Lung (tissue), 11 donors: ENCODE measurements at regions not wholly inside any gene's neighbourhood (a gene's known extent, or its start where the extent isn't known, plus 50 kb on each side); places are given as distances from the start of the nearest gene placed in this dataset.
A peak's percentile ranks its signal among the peaks of the same experiment; 100 is the strongest.
"Not testable (repeated sequence)": the region's sequence is repeated elsewhere in the genome, so short reads cannot be mapped to it uniquely, and the experiment has no call there.

Experiments
- ATAC-seq: fragments of 200-7000 bp; cut with Tn5 transposase; one replicate; pipeline ENCODE4 v1.9.1; 2020; ENCODE audit warnings: moderate number of reproducible peaks; ENCODE audit not compliant: insufficient read depth, low FRiP score
- DNase-seq, 3 donors: peaks; one replicate each; pipeline ENCODE4 v3.0.0-alpha.2; 2013 to 2017
- H3K27ac ChIP-seq, 2 donors: one replicate each; pipeline ENCODE4 v1.5.1; 2013; ENCODE audit warnings: mild to moderate bottlenecking in 2 of 2, moderate library complexity in 2 of 2, control low read depth in 1 of 2, inconsistent platforms in 1 of 2, low read depth in 1 of 2, low read length in 1 of 2
- H3K27me3 ChIP-seq, 3 donors: one replicate each; pipeline ENCODE4 v1.5.1; 2013; ENCODE audit warnings: low read length in 2 of 3; ENCODE audit not compliant: control insufficient read depth in 3 of 3, insufficient read depth in 3 of 3
- H3K36me3 ChIP-seq, 4 donors: one replicate each; pipeline ENCODE4 v1.5.1; 2013; ENCODE audit warnings: low read length in 4 of 4, mild to moderate bottlenecking in 1 of 4, moderate library complexity in 1 of 4; ENCODE audit not compliant: control insufficient read depth in 4 of 4, insufficient read depth in 4 of 4
- H3K4me1 ChIP-seq, 5 donors: one replicate each; pipeline ENCODE4 v1.5.1; 2013; ENCODE audit warnings: low read length in 5 of 5, mild to moderate bottlenecking in 2 of 5, moderate library complexity in 1 of 5; ENCODE audit not compliant: control insufficient read depth in 5 of 5, insufficient read depth in 5 of 5
- H3K4me3 ChIP-seq: one replicate; pipeline ENCODE4 v1.5.1; 2013; ENCODE audit warnings: mild to moderate bottlenecking, control low read depth, moderate library complexity
- H3K9ac ChIP-seq, 2 donors: one replicate each; pipeline ENCODE4 v1.5.1; 2013; ENCODE audit warnings: low read length in 2 of 2, control low read depth in 1 of 2; ENCODE audit not compliant: insufficient read depth in 1 of 2
- H3K9me3 ChIP-seq, 4 donors: one replicate each; pipeline ENCODE4 v1.5.1; 2013; ENCODE audit warnings: low read length in 3 of 4, mild to moderate bottlenecking in 1 of 4, moderate library complexity in 1 of 4; ENCODE audit not compliant: control insufficient read depth in 4 of 4, insufficient read depth in 3 of 4
- WGBS, 2 donors: extraction: QIAGEN DNeasy Blood & Tissue Kit; methylation state at CpG; one replicate each; pipeline ENCODE4 v1.1.7; 2013; 5-methylcytosine and 5-hydroxymethylcytosine counted together
- TF ChIP-seq, protein P1 (sequence below): IDR thresholded peaks from 2 replicates; pipeline ENCODE4 v1.5.1; 2012; ENCODE audit warnings: mild to moderate bottlenecking; ENCODE audit errors: control extremely low read depth, extremely low read depth
- donor health status: control.
- donor health status: control.
- donor health status: Bipolar disorder and iron deficiency.
- donor health status: healthy.
- donor health status: DM: yes; HTN: yes; CAD: no.

GRCh38 chr6:68087399-68088133, 547.5 kb upstream of the ADGRB3 start:
- DNase-seq: peak in 2 of 3 donors; percentile 13 to 17
- Histone ChIP-seq H3K4me1 (no peaks in the 10 kb centered on the region), H3K9ac (no peak overlapping the region), H3K36me3 (no peaks in the 10 kb centered on the region), H3K27ac (no peak overlapping the region), H3K4me3 (no peak overlapping the region), H3K9me3 (peaks cover 0 to 2% (median 0%) of the 10 kb centered on the region in 4 donors), H3K27me3 (no peaks in the 10 kb centered on the region)
- ATAC-seq: peak; percentile 19
- WGBS, 2 donors: 86 to 88% methylated on average over 1 of the region's 1 CpG
- TF ChIP-seq, protein P1, sequence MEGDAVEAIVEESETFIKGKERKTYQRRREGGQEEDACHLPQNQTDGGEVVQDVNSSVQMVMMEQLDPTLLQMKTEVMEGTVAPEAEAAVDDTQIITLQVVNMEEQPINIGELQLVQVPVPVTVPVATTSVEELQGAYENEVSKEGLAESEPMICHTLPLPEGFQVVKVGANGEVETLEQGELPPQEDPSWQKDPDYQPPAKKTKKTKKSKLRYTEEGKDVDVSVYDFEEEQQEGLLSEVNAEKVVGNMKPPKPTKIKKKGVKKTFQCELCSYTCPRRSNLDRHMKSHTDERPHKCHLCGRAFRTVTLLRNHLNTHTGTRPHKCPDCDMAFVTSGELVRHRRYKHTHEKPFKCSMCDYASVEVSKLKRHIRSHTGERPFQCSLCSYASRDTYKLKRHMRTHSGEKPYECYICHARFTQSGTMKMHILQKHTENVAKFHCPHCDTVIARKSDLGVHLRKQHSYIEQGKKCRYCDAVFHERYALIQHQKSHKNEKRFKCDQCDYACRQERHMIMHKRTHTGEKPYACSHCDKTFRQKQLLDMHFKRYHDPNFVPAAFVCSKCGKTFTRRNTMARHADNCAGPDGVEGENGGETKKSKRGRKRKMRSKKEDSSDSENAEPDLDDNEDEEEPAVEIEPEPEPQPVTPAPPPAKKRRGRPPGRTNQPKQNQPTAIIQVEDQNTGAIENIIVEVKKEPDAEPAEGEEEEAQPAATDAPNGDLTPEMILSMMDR: no peak

DNA sequence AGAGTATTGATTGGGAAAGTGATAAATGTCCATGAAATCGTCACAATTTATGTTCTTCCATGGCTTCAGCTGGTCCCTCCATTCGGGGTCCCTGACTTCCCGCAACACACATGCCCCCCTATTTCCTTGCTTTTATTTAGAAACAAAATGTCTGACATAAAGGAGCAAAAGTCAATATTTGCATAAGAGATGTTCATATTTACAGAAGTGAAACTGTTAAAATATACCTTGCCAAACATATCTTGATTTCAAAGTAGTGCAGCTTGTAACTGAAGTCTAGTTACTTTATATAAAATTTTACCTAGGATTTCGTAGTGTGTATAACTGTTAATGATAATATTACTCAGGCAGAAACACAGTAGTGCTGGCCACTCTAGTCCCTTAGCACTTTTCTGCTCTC, 548.9 kb upstream of the ADGRB3 start:
- DNase-seq (no peak), ATAC-seq (no peak)
- Histone ChIP-seq H3K27me3 (no peaks in the 10 kb centered on the region), H3K9ac (no peak overlapping the region), H3K9me3 (peaks cover 0 to 2% (median 0%) of the 10 kb centered on the region in 4 donors), H3K36me3 (no peaks in the 10 kb centered on the region), H3K4me3 (no peak overlapping the region), H3K27ac (no peak overlapping the region), H3K4me1 (no peaks in the 10 kb centered on the region)
- TF ChIP-seq, protein P1: no peak
- 83 to 91% methylated on average over 4 of the region's 4 CpGs for WGBS, 2 donors

GRCh38 chr6:68085599-68085998, 549.5 kb upstream of the ADGRB3 start:
- ATAC-seq, H3K9me3 ChIP-seq, H3K27ac ChIP-seq, H3K4me3 ChIP-seq, H3K4me1 ChIP-seq, H3K9ac ChIP-seq, H3K36me3 ChIP-seq, H3K27me3 ChIP-seq, DNase-seq: not testable (repeated sequence)
- WGBS, 2 donors: 93% methylated on average over 4 of the region's 4 CpGs

DNA sequence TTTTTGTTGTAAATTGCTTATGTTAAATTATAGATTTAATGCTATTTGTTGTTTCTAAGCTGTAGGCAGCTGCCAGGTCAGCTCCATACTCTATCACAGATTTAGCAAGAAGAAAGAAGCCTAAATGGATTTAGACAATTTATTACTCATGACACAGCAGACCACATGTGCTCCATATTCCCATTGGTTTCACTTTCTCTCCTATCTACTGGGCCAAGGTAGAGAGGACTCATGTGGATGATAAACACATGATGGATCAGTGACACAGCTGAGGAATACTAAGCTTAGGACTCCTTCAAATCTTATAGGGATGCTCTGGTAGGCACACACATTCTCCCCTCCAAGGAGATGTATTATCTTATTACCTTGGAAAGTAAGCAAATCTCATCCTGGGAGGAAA, 553.0 kb upstream of the ADGRB3 start:
- no peaks in the 10 kb centered on the region for H3K4me1 ChIP-seq
- no peak overlapping the region for H3K4me3 ChIP-seq
- H3K9me3 ChIP-seq: peaks cover 0 to 2% (median 0%) of the 10 kb centered on the region in 4 donors
- H3K27ac ChIP-seq: no peak overlapping the region
- ATAC-seq (no peak), DNase-seq (no peak)
- no peaks in the 10 kb centered on the region for H3K36me3 ChIP-seq
- H3K9ac ChIP-seq: no peak overlapping the region
- TF ChIP-seq, protein P1: no peak
- no peaks in the 10 kb centered on the region for H3K27me3 ChIP-seq
